Spinal cord (tissue), 9 donors: ENCODE measurements at regions not wholly inside any gene's neighbourhood (a gene's known extent, or its start where the extent isn't known, plus 50 kb on each side); places are given as distances from the start of the nearest gene placed in this dataset.
"Not testable (repeated sequence)": the region's sequence is repeated elsewhere in the genome, so short reads cannot be mapped to it uniquely, and the experiment has no call there.

ENCODE experiments used
- DNase-seq, 6 donors: peaks; one replicate each; pipeline versions ENCODE4 v3.0.0 to v3.0.0-alpha.2; 2013 to 2015; ENCODE audit warnings: low spot score in 6 of 6, low read depth in 4 of 6
- H3K27ac ChIP-seq: one replicate; pipeline ENCODE4 v1.5.1; 2013; ENCODE audit warnings: low read depth, low read length, control low read depth
- H3K27me3 ChIP-seq: one replicate; pipeline ENCODE4 v1.6.1; 2013; ENCODE audit warnings: low read length; ENCODE audit not compliant: control insufficient read depth, insufficient read depth
- H3K36me3 ChIP-seq: one replicate; pipeline ENCODE4 v1.6.1; 2013; ENCODE audit warnings: low read length; ENCODE audit not compliant: control insufficient read depth, insufficient read depth
- H3K4me1 ChIP-seq: one replicate; pipeline ENCODE4 v1.6.1; 2013; ENCODE audit warnings: low read length; ENCODE audit not compliant: control insufficient read depth, insufficient read depth
- H3K4me3 ChIP-seq: one replicate; pipeline ENCODE4 v1.5.1; 2013; ENCODE audit warnings: low read depth, low read length, control low read depth
- H3K9me3 ChIP-seq: one replicate; pipeline ENCODE4 v1.6.1; 2013; ENCODE audit warnings: low read length; ENCODE audit not compliant: control insufficient read depth, insufficient read depth
- WGBS: methylation state at CpG from one replicate; pipeline ENCODE4 v1.1.5; 2013; ENCODE audit warnings: missing lambda C conversion rate; ENCODE audit not compliant: insufficient coverage; 5-methylcytosine and 5-hydroxymethylcytosine counted together
- donor health status: healthy.

DNA sequence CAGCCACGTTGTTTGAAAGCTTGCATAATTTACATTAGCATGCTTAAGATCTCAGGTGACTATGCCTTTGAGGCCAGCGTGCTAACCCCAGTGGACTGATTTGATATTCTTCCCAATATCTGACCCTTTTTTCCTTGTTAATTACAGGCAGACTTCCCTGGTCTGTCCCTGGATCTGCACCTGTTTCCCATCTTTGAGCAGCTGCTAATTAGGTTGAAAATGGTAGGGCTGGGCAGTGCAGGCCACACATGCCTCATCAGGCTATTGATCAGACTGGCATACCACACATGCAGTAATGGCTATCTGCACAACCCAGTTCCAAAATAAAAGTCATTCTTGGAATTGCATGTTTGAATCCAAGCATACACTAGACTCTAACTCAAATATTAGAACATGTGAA lies 164.3 kb upstream of the TFAP2D start:
- peak in 1 of 6 donors; percentile 72 for DNase-seq
- Histone ChIP-seq H3K27ac (no peak overlapping the region), H3K4me1 (no peaks in the 10 kb centered on the region), H3K9me3 (no peaks in the 10 kb centered on the region), H3K36me3 (no peaks in the 10 kb centered on the region), H3K4me3 (no peak overlapping the region), H3K27me3 (no peaks in the 10 kb centered on the region)
- 41% methylated on average over 2 of the region's 2 CpGs for WGBS

GRCh38 chr6:50549475-50549874 lies 163.9 kb upstream of the TFAP2D start:
- Histone ChIP-seq H3K9me3 (no peaks in the 10 kb centered on the region), H3K27ac (no peak overlapping the region), H3K36me3 (no peaks in the 10 kb centered on the region), H3K27me3 (no peaks in the 10 kb centered on the region), H3K4me1 (no peaks in the 10 kb centered on the region), H3K4me3 (no peak overlapping the region)
- no peak for DNase-seq

DNA sequence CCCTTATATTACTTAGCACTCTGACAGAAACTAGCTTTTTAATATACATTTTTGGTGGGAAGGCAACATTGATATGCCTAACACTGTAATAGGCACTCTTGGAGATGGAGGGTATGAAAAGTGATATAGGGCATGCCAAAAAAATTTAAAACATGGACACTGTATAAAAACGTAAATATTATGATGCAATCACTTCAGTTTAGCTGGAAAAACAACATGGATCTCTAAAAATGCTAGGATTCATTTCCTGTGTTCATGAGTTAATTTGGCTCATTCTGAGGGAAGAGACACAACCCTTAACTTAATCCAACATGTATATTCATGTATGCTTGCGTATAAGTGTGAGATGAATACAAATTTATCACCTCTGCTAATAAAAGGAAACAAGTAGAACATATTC lies 157.3 kb upstream of the TFAP2D start:
- Histone ChIP-seq H3K9me3 (no peaks in the 10 kb centered on the region), H3K4me1 (no peaks in the 10 kb centered on the region), H3K27me3 (no peaks in the 10 kb centered on the region), H3K27ac (no peak overlapping the region), H3K36me3 (no peaks in the 10 kb centered on the region), H3K4me3 (no peak overlapping the region)
- no peak for DNase-seq
- WGBS: no CpG with 5 or more reads among the region's 2 CpGs

DNA sequence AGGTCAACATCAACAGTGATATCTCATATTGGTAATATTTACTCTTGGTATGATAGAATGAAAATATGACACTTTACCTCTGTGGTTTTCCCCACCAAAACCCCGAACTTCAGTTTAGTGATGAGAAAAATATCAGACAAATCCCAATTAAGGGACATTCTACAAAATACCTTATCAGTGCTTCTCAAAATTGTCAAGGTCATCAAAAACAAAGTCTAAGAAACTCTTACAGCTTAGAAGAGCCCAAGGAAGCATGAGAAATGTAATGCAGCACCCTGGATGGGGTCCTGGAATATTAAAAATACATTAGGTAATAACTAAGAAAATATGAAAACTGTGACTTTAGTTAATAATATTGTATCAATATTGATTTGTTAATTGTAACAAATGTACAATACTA lies 148.3 kb upstream of the TFAP2D start:
- H3K36me3 ChIP-seq: no peaks in the 10 kb centered on the region
- H3K4me1 ChIP-seq: no peaks in the 10 kb centered on the region
- H3K27me3 ChIP-seq: no peaks in the 10 kb centered on the region
- H3K4me3 ChIP-seq: no peak overlapping the region
- H3K9me3 ChIP-seq: no peaks in the 10 kb centered on the region
- no peak overlapping the region for H3K27ac ChIP-seq
- WGBS: no CpG with 5 or more reads among the region's 1 CpG
- DNase-seq: no peak

- not testable (repeated sequence) for H3K27me3 ChIP-seq, H3K4me3 ChIP-seq, H3K27ac ChIP-seq, H3K36me3 ChIP-seq, H3K9me3 ChIP-seq, DNase-seq, H3K4me1 ChIP-seq
- WGBS: no CpG with 5 or more reads among the region's 2 CpGs
Measured at GRCh38 chr6:50571230-50571629, 142.1 kb upstream of the TFAP2D start.

- H3K36me3 ChIP-seq: no peaks in the 10 kb centered on the region
- H3K4me1 ChIP-seq: no peaks in the 10 kb centered on the region
- H3K27me3 ChIP-seq: no peaks in the 10 kb centered on the region
- no peaks in the 10 kb centered on the region for H3K9me3 ChIP-seq
- no peak overlapping the region for H3K4me3 ChIP-seq
- WGBS: 72% methylated on average over 6 of the region's 15 CpGs
- peak in 1 of 6 donors; percentile 85 for DNase-seq
- H3K27ac ChIP-seq: no peak overlapping the region
Measured at GRCh38 chr6:50585441-50586330, 127.6 kb upstream of the TFAP2D start.

GRCh38 chr6:50586331-50586675 lies 127.0 kb upstream of the TFAP2D start:
- no peak overlapping the region for H3K27ac ChIP-seq
- no peak for DNase-seq
- no peaks in the 10 kb centered on the region for H3K27me3 ChIP-seq
- no peaks in the 10 kb centered on the region for H3K9me3 ChIP-seq
- no peak overlapping the region for H3K4me3 ChIP-seq
- H3K36me3 ChIP-seq: no peaks in the 10 kb centered on the region
- 90% methylated on average over 2 of the region's 2 CpGs for WGBS
- no peaks in the 10 kb centered on the region for H3K4me1 ChIP-seq

GRCh38 chr6:50589751-50590470 lies 123.4 kb upstream of the TFAP2D start:
- no peak overlapping the region for H3K27ac ChIP-seq
- H3K9me3 ChIP-seq: no peaks in the 10 kb centered on the region
- H3K36me3 ChIP-seq: no peaks in the 10 kb centered on the region
- no peaks in the 10 kb centered on the region for H3K4me1 ChIP-seq
- no peak overlapping the region for H3K4me3 ChIP-seq
- H3K27me3 ChIP-seq: no peaks in the 10 kb centered on the region
- no CpG with 5 or more reads among the region's 5 CpGs for WGBS
- no peak for DNase-seq

- Histone ChIP-seq H3K9me3 (no peaks in the 10 kb centered on the region), H3K27ac (no peak overlapping the region), H3K4me1 (no peaks in the 10 kb centered on the region), H3K27me3 (no peaks in the 10 kb centered on the region), H3K4me3 (no peak overlapping the region), H3K36me3 (no peaks in the 10 kb centered on the region)
- peak in 1 of 6 donors; percentile 25 for DNase-seq
- WGBS: 52% methylated on average over 3 of the region's 4 CpGs
Measured at GRCh38 chr6:50591135-50591534, 122.2 kb upstream of the TFAP2D start.

GRCh38 chr6:50600280-50600679 lies 113.0 kb upstream of the TFAP2D start:
- no peak for DNase-seq
- Histone ChIP-seq H3K4me3 (no peak overlapping the region), H3K9me3 (no peaks in the 10 kb centered on the region), H3K4me1 (no peaks in the 10 kb centered on the region), H3K27ac (no peak overlapping the region), H3K27me3 (no peaks in the 10 kb centered on the region), H3K36me3 (no peaks in the 10 kb centered on the region)
- no CpG with 5 or more reads among the region's 3 CpGs for WGBS
